Endothelial cell of umbilical vein (primary cell): ENCODE measurements at regions not wholly inside any gene's neighbourhood (a gene's known extent, or its start where the extent isn't known, plus 50 kb on each side); places are given as distances from the start of the nearest gene placed in this dataset.
A peak's percentile ranks its signal among the peaks of the same experiment; 100 is the strongest.

Experiments
- BruUV-seq: library from RNA; stranded (reverse); fragments of 400-500 nt; replicated peaks from 2 replicates; lab custom pipeline; 2021; lab: Mats Ljungman, UMichigan
- CTCF ChIA-PET: fragments of 300-600, 350-600 bp; sonication (Branson Sonifier 250); formaldehyde crosslinking; loops from one replicate; lab custom pipeline; 2021; ENCODE audit warnings: antibody characterized with exemption, inconsistent platforms; lab: Charles Lee
- POLR2A ChIA-PET: fragments of 300-600, 350-600 bp; sonication (Branson Sonifier 250); formaldehyde crosslinking; loops from one replicate; lab custom pipeline; 2021; ENCODE audit warnings: antibody characterized with exemption, inconsistent platforms; lab: Charles Lee
- DNase-seq: peaks from one replicate; pipeline ENCODE4 v3.0.0-alpha.2; 2011; ENCODE audit warnings: low read depth, low spot score
- FAIRE-seq: peaks from 2 replicates; lab custom pipeline; 2011; peaks lifted over from hg19 to GRCh38; lab: Jason Lieb, UNC
- H2AFZ ChIP-seq: 2 replicates; pipeline ENCODE4 v1.6.0; 2012; ENCODE audit warnings: low read depth, low read length, control low read depth, inconsistent platforms
- H3K27ac ChIP-seq: 2 replicates; pipeline ENCODE4 v1.5.1; 2011; ENCODE audit warnings: low read depth, mild to moderate bottlenecking, control low read depth, low read length, moderate library complexity; ENCODE audit not compliant: insufficient read depth
- H3K27me3 ChIP-seq, 2 experiments: 2 replicates each; pipeline versions ENCODE4 v1.6.0 to v1.6.1; 2011; ENCODE audit warnings: low read length in 2 of 2, mixed read lengths in 1 of 2; ENCODE audit not compliant: control insufficient read depth in 2 of 2, insufficient read depth in 2 of 2
- H3K36me3 ChIP-seq, 2 experiments: 2 replicates in 1 of 2; 3 replicates in 1 of 2; pipeline ENCODE4 v1.5.1; 2011; ENCODE audit warnings: low read length in 2 of 2, mild to moderate bottlenecking in 1 of 2, moderate library complexity in 1 of 2; ENCODE audit not compliant: control insufficient read depth in 2 of 2, insufficient read depth in 2 of 2; ENCODE audit errors: extremely low read depth in 1 of 2
- H3K4me1 ChIP-seq: 3 replicates; pipeline ENCODE4 v1.5.1; 2011; ENCODE audit warnings: mild to moderate bottlenecking, low read length; ENCODE audit not compliant: control insufficient read depth, insufficient read depth; ENCODE audit errors: extremely low read depth
- H3K4me2 ChIP-seq: 2 replicates; pipeline ENCODE4 v1.6.1; 2011; ENCODE audit warnings: low read length, control low read depth, mixed read lengths; ENCODE audit not compliant: insufficient read depth
- H3K4me3 ChIP-seq, 3 experiments: fragments of 200-600 bp in 1 of 3; sonication (generic), shearing (Covaris generic) in 1 of 3; replicated peaks in 1 of 3; 2 replicates each; pipeline ENCODE4 v1.5.1; 2011 to 2016; ENCODE audit warnings: control low read depth in 3 of 3, low read length in 3 of 3, mild to moderate bottlenecking in 2 of 3, inconsistent platforms in 1 of 3, low read depth in 1 of 3, moderate library complexity in 1 of 3; ENCODE audit not compliant: insufficient read depth in 1 of 3
- H3K79me2 ChIP-seq: 2 replicates; pipeline ENCODE4 v1.6.0; 2012; ENCODE audit warnings: low read length, inconsistent platforms; ENCODE audit not compliant: control insufficient read depth, insufficient read depth
- H3K9ac ChIP-seq: replicated peaks from 2 replicates; pipeline ENCODE3; 2011; ENCODE audit warnings: low read length, control low read depth; ENCODE audit not compliant: insufficient read depth; ENCODE audit errors: extremely low read depth
- H3K9me1 ChIP-seq: replicated peaks from 3 replicates; pipeline ENCODE4 v1.6.0; 2011; ENCODE audit warnings: mild to moderate bottlenecking, low read length; ENCODE audit not compliant: control insufficient read depth, insufficient read depth; ENCODE audit errors: extremely low read depth
- H3K9me3 ChIP-seq: replicated peaks from 2 replicates; pipeline ENCODE4 v1.5.1; 2012; ENCODE audit warnings: low read length, inconsistent platforms; ENCODE audit not compliant: control insufficient read depth, insufficient read depth
- H4K20me1 ChIP-seq: replicated peaks from 2 replicates; pipeline ENCODE3; 2011; ENCODE audit warnings: mild to moderate bottlenecking, low read length; ENCODE audit not compliant: control insufficient read depth, insufficient read depth; ENCODE audit errors: extremely low read depth
- CTCF ChIP-seq, 2 donors: IDR thresholded peaks; 1 replicate in 1 of 2; 2 replicates in 1 of 2; pipeline ENCODE4 v1.5.1; 2011; ENCODE audit warnings: low read length in 2 of 2, mild to moderate bottlenecking in 2 of 2, moderate library complexity in 2 of 2, control low read depth in 1 of 2, inconsistent platforms in 1 of 2, low read depth in 1 of 2; ENCODE audit not compliant: insufficient read depth in 1 of 2; ENCODE audit errors: extremely low read depth in 1 of 2
- EZH2 ChIP-seq: IDR thresholded peaks from 2 replicates; pipeline ENCODE4 v1.6.1; 2012; ENCODE audit warnings: borderline replicate concordance, low read depth, mild to moderate bottlenecking, moderate library complexity, low read length, inconsistent platforms; ENCODE audit not compliant: severe bottlenecking
- FOS ChIP-seq: IDR thresholded peaks from 2 replicates; pipeline ENCODE4 v1.6.1; 2011; ENCODE audit warnings: mild to moderate bottlenecking, low read length, moderate library complexity, borderline replicate concordance; ENCODE audit not compliant: insufficient read depth
- GATA2 ChIP-seq: IDR thresholded peaks from 2 replicates; pipeline ENCODE4 v1.7.0; 2011; ENCODE audit warnings: low read depth, mild to moderate bottlenecking, moderate library complexity, mixed read lengths, low read length; ENCODE audit not compliant: insufficient read length, insufficient read depth
- JUN ChIP-seq: IDR thresholded peaks from 2 replicates; pipeline ENCODE4 v1.6.1; 2011; ENCODE audit warnings: borderline replicate concordance, low read depth; ENCODE audit not compliant: insufficient read length, insufficient read depth
- MYC ChIP-seq: IDR thresholded peaks from one replicate; pipeline ENCODE4 v1.6.1; 2011; ENCODE audit warnings: mild to moderate bottlenecking, low read depth, low read length
- POLR2AphosphoS5 ChIP-seq: IDR thresholded peaks from 2 replicates; pipeline ENCODE4 v1.6.1; 2012; ENCODE audit warnings: low read depth, mild to moderate bottlenecking, control low read depth, low read length, moderate library complexity; ENCODE audit not compliant: insufficient read depth
- dilution Hi-C: fragments of 300-500 bp; cut with MboI; formaldehyde crosslinking; loops from one replicate; pipeline ENCODE4 v1.15.0; 2019; ENCODE audit warnings: low sequenced_read_pairs; ENCODE audit not compliant: extremely low pct_ligation_motif_present
- intact Hi-C: fragments of 100-400 bp; cut with micrococcal nuclease; formaldehyde crosslinking; loops from one replicate; pipeline ENCODE4 v1.10.0; 2022

- FAIRE-seq (no peak), DNase-seq (no peak)
- H3K4me2 ChIP-seq: no peak overlapping the region
- no peaks in the 10 kb centered on the region for H4K20me1 ChIP-seq
- CTCF ChIA-PET: interaction anchor here (1.2 kb wide), 1 partner anchor 1295 kb away, joined by 6 read pairs; no protein-coding TSS in a partner anchor
- H3K27me3 ChIP-seq: no peaks in the 10 kb centered on the region
- TF ChIP-seq POLR2AphosphoS5 (no peak), CTCF (IDR thresholded peaks at IDR 0.05; ENCODE audit: extremely low read depth in 1 of 2, insufficient read depth in 1 of 2, low read depth in 1 of 2, low read length in 2 of 2) (peak in 1 of 2 donors; percentile 9)
- no TSS peak for BruUV-seq
- intact Hi-C loops: no loop called here
- H2AFZ ChIP-seq: no peak overlapping the region
- H3K9me1 ChIP-seq: no peaks in the 10 kb centered on the region
- no peaks in the 10 kb centered on the region for H3K36me3 ChIP-seq
- POLR2A ChIA-PET: no interaction called here
- H3K4me3 ChIP-seq: no peak overlapping the region
- H3K27ac ChIP-seq: no peak overlapping the region
- H3K79me2 ChIP-seq: no peaks in the 10 kb centered on the region
- H3K9me3 ChIP-seq: no peaks in the 10 kb centered on the region
- no peaks in the 10 kb centered on the region for H3K4me1 ChIP-seq
- dilution Hi-C loops: no loop called here
- H3K9ac ChIP-seq: no peak overlapping the region
Observed at GRCh38 chr2:81901017-81901416, 1596.5 kb upstream of the LRRTM1 start.

- H3K9me1 ChIP-seq: no peaks in the 10 kb centered on the region
- intact Hi-C loops (no loop called here), dilution Hi-C loops (no loop called here)
- POLR2A ChIA-PET: no interaction called here
- H2AFZ ChIP-seq: no peak overlapping the region
- DNase-seq (no peak), FAIRE-seq (no peak)
- no peak for TF ChIP-seq JUN
- no peak for TF ChIP-seq EZH2
- TF ChIP-seq FOS: no peak
- TF ChIP-seq MYC: no peak
- no peak for TF ChIP-seq GATA2
- TF ChIP-seq POLR2AphosphoS5: no peak
- H3K4me3 ChIP-seq: no peak overlapping the region
- CTCF ChIA-PET: no interaction called here
- H3K9me3 ChIP-seq: no peaks in the 10 kb centered on the region
- H3K27ac ChIP-seq: no peak overlapping the region
- H3K9ac ChIP-seq: no peak overlapping the region
- H4K20me1 ChIP-seq: no peaks in the 10 kb centered on the region
- no peaks in the 10 kb centered on the region for H3K36me3 ChIP-seq
- H3K79me2 ChIP-seq: no peaks in the 10 kb centered on the region
- H3K27me3 ChIP-seq: no peaks in the 10 kb centered on the region
- H3K4me2 ChIP-seq: no peak overlapping the region
- no peaks in the 10 kb centered on the region for H3K4me1 ChIP-seq
- no TSS peak for BruUV-seq
Observed at GRCh38 chr2:81895620-81896250, 1591.2 kb upstream of the LRRTM1 start.
